ENCODE measurements at regions not wholly inside any gene's neighbourhood (a gene's known extent, or its start where the extent isn't known, plus 50 kb on each side); places are given as distances from the start of the nearest gene placed in this dataset.

DNA sequence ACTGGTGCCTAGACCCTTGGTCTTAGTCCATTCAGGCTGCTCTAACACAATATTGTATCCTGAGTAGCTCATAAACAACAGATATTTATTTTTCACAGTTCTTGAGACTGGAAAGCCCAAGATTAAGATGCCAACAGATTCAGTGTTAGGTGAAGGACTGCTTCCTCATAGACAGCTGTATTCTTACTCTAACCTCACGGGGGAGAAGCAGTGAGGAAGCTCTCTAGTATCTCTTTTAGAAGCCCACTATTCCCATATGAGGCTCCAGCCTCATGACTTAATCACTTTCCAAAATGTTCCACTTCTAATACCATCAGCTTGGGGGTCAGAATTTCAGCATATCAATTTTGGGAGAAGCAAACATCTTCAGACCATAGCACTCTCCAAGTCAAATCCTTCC lies 833.4 kb downstream of the LRRTM4 start:
- TF ChIP-seq, protein P1, sequence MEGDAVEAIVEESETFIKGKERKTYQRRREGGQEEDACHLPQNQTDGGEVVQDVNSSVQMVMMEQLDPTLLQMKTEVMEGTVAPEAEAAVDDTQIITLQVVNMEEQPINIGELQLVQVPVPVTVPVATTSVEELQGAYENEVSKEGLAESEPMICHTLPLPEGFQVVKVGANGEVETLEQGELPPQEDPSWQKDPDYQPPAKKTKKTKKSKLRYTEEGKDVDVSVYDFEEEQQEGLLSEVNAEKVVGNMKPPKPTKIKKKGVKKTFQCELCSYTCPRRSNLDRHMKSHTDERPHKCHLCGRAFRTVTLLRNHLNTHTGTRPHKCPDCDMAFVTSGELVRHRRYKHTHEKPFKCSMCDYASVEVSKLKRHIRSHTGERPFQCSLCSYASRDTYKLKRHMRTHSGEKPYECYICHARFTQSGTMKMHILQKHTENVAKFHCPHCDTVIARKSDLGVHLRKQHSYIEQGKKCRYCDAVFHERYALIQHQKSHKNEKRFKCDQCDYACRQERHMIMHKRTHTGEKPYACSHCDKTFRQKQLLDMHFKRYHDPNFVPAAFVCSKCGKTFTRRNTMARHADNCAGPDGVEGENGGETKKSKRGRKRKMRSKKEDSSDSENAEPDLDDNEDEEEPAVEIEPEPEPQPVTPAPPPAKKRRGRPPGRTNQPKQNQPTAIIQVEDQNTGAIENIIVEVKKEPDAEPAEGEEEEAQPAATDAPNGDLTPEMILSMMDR (IDR thresholded peaks at IDR 0.05; ENCODE audit: poor library complexity): no peak
- TF ChIP-seq EZH2 (IDR thresholded peaks at IDR 0.05; ENCODE audit: borderline replicate concordance): no peak

Data from hepatocyte (in vitro differentiated cells).